Sigmoid colon (tissue), 6 donors: ENCODE measurements at regions not wholly inside any gene's neighbourhood (a gene's known extent, or its start where the extent isn't known, plus 50 kb on each side); places are given as distances from the start of the nearest gene placed in this dataset.
"Not testable (repeated sequence)": the region's sequence is repeated elsewhere in the genome, so short reads cannot be mapped to it uniquely, and the experiment has no call there.

ENCODE experiments used
- DNase-seq: peaks from one replicate; pipeline ENCODE4 v3.0.0-alpha.2; 2019
- H3K27ac ChIP-seq, 4 donors: fragments of 200-600 bp; sonication (generic); one replicate each; pipeline ENCODE4 v1.5.1; 2016 to 2019; ENCODE audit warnings: mild to moderate bottlenecking in 1 of 4
- H3K27me3 ChIP-seq, 3 donors: fragments of 200-600 bp; sonication (generic); one replicate each; pipeline ENCODE4 v1.5.1; 2019; ENCODE audit warnings: mild to moderate bottlenecking in 1 of 3
- H3K36me3 ChIP-seq, 4 donors: fragments of 200-600 bp; sonication (generic); one replicate each; pipeline ENCODE4 v1.5.1; 2016 to 2019
- H3K4me1 ChIP-seq, 4 donors: fragments of 200-600 bp; sonication (generic); one replicate each; pipeline ENCODE4 v1.5.1; 2017 to 2019
- H3K4me3 ChIP-seq, 4 donors: fragments of 200-600 bp; sonication (generic); one replicate each; pipeline ENCODE4 v1.5.1; 2017 to 2019; ENCODE audit warnings: mild to moderate bottlenecking in 2 of 4, moderate library complexity in 1 of 4
- H3K9me3 ChIP-seq, 4 donors: fragments of 200-600 bp in 3 of 4; sonication (generic) in 3 of 4; one replicate each; pipeline versions ENCODE4 v1.5.1 to v1.6.1; 2013 to 2019
- EP300 ChIP-seq, 4 donors: sonication (generic); formaldehyde crosslinking; IDR thresholded peaks; one replicate each; pipeline ENCODE4 v1.6.1; 2017; ENCODE audit warnings: antibody characterized with exemption in 4 of 4
- POLR2A ChIP-seq, 2 donors: fragments of 450-650 bp; IDR thresholded peaks; one replicate each; pipeline ENCODE4 v1.6.1; 2016; ENCODE audit warnings: antibody characterized with exemption in 2 of 2, mild to moderate bottlenecking in 2 of 2, moderate library complexity in 2 of 2
- POLR2AphosphoS5 ChIP-seq, 4 donors: sonication (generic); formaldehyde crosslinking; IDR thresholded peaks; one replicate each; pipeline ENCODE4 v1.6.1; 2017; ENCODE audit warnings: antibody characterized with exemption in 4 of 4
- WGBS, 2 donors: extraction: QIAGEN DNeasy Blood & Tissue Kit; methylation state at CpG; one replicate each; pipeline ENCODE4 v1.1.7; 2013; 5-methylcytosine and 5-hydroxymethylcytosine counted together
- intact Hi-C: fragments of 100-400 bp; cut with DNase I; formaldehyde crosslinking; loops from one replicate; pipeline ENCODE4 v1.15.1; 2023
- TF ChIP-seq, protein P1 (sequence below), 4 experiments: fragments of 450-650 bp in 3 of 4; fragments of 200-600 bp in 1 of 4; IDR thresholded peaks; one replicate each; pipeline ENCODE4 v1.5.1; 2016 to 2019; ENCODE audit warnings: antibody characterized with exemption in 4 of 4, mild to moderate bottlenecking in 3 of 4, moderate library complexity in 2 of 4
- donor health status: healthy with polysubstance abuse.
- donor health status: healthy.

DNA sequence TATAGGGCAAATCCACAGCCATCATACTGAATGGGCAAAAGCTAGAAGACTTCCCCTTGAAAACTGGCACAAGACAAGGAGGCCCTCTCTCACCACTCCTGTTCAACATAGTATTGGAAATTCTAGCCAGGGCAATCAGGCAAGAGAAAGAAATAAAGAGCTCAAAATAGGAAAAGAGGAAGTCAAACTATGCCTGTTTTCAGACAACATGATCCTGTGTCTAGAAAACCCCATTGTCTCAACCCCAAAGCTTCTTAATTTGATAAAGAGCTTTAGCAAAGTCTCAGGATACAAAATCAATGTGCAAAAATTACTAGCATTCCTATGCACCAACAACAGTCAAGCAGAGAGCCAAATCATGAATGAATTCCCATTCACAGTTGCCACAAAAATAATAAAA is 160.3 kb downstream of the CXXC4 start:
- Histone ChIP-seq H3K36me3 (no peaks in the 10 kb centered on the region), H3K9me3 (peaks cover 0 to 3% (median 0%) of the 10 kb centered on the region in 4 donors), H3K4me1 (no peaks in the 10 kb centered on the region), H3K27me3 (no peaks in the 10 kb centered on the region), H3K27ac (no peak overlapping the region), H3K4me3 (no peak overlapping the region)
- no peak for DNase-seq
- intact Hi-C loops: no loop called here
- TF ChIP-seq, protein P1, sequence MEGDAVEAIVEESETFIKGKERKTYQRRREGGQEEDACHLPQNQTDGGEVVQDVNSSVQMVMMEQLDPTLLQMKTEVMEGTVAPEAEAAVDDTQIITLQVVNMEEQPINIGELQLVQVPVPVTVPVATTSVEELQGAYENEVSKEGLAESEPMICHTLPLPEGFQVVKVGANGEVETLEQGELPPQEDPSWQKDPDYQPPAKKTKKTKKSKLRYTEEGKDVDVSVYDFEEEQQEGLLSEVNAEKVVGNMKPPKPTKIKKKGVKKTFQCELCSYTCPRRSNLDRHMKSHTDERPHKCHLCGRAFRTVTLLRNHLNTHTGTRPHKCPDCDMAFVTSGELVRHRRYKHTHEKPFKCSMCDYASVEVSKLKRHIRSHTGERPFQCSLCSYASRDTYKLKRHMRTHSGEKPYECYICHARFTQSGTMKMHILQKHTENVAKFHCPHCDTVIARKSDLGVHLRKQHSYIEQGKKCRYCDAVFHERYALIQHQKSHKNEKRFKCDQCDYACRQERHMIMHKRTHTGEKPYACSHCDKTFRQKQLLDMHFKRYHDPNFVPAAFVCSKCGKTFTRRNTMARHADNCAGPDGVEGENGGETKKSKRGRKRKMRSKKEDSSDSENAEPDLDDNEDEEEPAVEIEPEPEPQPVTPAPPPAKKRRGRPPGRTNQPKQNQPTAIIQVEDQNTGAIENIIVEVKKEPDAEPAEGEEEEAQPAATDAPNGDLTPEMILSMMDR (IDR thresholded peaks at IDR 0.05): no peak
- TF ChIP-seq POLR2AphosphoS5 (IDR thresholded peaks at IDR 0.05) (no peak), POLR2A (IDR thresholded peaks at IDR 0.05) (no peak), EP300 (IDR thresholded peaks at IDR 0.05) (no peak)

DNA sequence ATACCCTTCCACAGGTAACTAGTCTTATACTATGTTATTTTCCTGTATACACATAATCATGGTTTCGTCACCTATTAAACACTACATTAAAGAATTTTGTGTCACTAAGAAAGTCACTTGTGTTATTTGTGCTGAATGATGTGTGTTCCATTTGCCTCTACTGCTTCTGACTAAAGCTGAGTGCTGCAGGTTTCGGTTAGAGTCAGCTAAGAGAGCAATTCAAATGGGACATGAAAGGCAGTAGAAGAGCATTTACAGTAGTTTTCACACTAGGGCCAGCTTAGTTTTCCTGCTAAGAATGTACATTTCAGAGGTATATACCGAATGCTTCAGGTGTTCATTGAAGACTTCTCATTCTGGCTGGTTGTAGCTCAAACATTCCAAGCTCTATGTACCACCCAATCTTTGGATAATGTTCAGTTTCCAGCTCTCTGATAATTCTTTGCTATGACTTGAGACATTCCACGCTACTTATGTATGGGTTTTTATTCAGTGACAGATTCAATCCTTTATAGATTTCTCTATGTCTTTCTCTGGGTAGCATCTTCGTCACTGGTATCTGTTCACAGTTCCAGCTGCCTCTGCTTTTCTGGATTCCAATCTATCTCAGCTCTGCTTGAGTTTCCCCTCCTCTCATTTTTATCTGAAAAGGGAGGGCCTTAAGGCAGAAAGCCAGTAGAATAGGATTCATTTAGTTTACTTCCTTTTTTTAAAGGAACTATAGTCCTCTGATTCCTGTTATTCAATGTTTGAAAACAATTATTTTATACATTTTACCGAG is 164.4 kb downstream of the CXXC4 start:
- TF ChIP-seq EP300 (IDR thresholded peaks at IDR 0.05) (no peak), POLR2AphosphoS5 (IDR thresholded peaks at IDR 0.05) (no peak), POLR2A (IDR thresholded peaks at IDR 0.05) (no peak)
- TF ChIP-seq, protein P1 (IDR thresholded peaks at IDR 0.05): no peak
- 71 to 74% methylated on average over 6 of the region's 6 CpGs for WGBS, 2 donors
- Histone ChIP-seq H3K4me3 (no peak overlapping the region), H3K36me3 (no peaks in the 10 kb centered on the region), H3K9me3 (peaks cover 0 to 3% (median 0%) of the 10 kb centered on the region in 4 donors), H3K27ac (no peak overlapping the region), H3K27me3 (no peaks in the 10 kb centered on the region), H3K4me1 (no peaks in the 10 kb centered on the region)
- DNase-seq: no peak
- intact Hi-C loops: no loop called here

DNA sequence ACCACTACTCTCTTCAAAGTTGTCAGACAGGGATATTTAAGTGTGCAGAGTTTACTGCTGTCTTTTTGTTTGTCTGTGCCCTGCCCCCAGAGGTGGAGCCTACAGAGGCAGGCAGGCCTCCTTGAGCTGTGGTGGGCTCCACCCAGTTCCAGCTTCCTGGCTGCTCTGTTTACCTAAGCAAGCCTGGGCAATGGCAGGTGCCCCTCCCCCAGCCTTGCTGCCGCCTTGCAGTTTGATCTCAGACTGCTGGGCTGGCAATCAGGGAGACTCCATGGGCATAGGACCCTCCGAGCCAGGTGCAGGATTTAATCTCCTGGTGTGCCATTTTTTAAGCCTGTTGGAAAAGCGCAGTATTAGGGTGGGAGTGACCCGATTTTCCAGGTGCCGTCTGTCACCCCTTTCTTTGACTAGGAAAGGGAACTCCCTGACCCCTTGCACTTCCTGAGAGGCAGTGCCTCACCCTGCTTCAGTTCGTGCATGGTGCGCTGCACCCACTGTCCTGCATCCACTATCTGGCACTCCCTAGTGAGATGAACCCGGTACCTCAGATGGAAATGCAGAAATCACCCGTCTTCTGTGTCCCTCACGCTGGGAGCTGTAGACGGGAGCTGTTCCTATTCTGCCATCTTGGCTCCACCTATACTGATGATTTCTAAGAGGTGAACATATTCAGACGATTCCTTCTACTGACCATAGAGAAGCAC is 167.6 kb downstream of the CXXC4 start:
- H3K9me3 ChIP-seq, H3K4me1 ChIP-seq, H3K4me3 ChIP-seq, intact Hi-C loops, H3K27ac ChIP-seq, H3K27me3 ChIP-seq, DNase-seq, H3K36me3 ChIP-seq: not testable (repeated sequence)
- WGBS, 2 donors: 81 to 89% methylated on average over 12 of the region's 12 CpGs

DNA sequence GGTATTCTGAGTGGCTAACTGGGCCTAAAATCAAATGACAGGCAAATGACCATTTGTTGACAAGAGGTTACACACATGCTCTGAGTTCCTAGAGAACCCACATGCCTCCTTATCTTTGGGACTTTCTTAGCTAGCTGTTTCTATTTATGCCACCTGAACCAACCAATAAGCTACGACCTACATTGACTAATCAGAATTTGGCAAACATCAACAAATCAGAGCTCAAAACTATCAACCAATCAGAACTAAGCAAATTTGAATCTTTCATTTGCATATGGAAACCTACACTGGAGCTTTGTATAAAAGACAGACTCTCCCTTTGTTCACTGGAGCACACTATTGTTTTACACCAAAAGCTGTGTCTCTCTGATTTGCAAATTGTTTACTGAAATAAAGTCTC is 192.0 kb downstream of the CXXC4 start:
- DNase-seq: no peak
- Histone ChIP-seq H3K4me3 (no peak overlapping the region), H3K4me1 (no peaks in the 10 kb centered on the region), H3K36me3 (no peaks in the 10 kb centered on the region), H3K27me3 (no peaks in the 10 kb centered on the region), H3K9me3 (no peaks in the 10 kb centered on the region), H3K27ac (no peak overlapping the region)
- intact Hi-C loops: no loop called here
- TF ChIP-seq EP300 (IDR thresholded peaks at IDR 0.05): no peak
- TF ChIP-seq POLR2AphosphoS5 (IDR thresholded peaks at IDR 0.05): no peak
- TF ChIP-seq POLR2A (IDR thresholded peaks at IDR 0.05): no peak
- TF ChIP-seq, protein P1 (IDR thresholded peaks at IDR 0.05): no peak
- WGBS, 2 donors: 70 to 78% methylated on average over 1 of the region's 1 CpG

DNA sequence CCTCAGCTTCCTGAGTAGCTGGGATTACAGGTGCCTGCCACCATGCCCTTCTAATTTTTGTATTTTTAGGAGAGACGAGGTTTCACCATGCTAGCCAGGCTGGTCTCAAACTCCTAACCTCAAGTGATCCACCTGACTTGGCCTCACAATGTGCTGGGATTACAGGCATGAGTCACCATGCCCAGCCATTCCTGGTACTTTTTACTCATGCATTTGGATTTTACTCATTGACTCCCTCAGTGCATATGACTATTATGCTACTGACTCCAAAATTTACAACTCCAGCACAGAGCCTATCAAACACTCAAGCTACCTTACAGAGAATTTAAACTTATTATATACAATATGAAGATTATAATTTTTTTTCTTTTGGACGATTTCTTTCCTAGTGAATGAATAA is 199.9 kb downstream of the CXXC4 start:
- Histone ChIP-seq H3K4me3 (no peak overlapping the region), H3K27me3 (no peaks in the 10 kb centered on the region), H3K27ac (no peak overlapping the region), H3K4me1 (no peaks in the 10 kb centered on the region), H3K36me3 (no peaks in the 10 kb centered on the region), H3K9me3 (no peaks in the 10 kb centered on the region)
- no peak for DNase-seq
- WGBS, 2 donors: 57 to 84% methylated on average over 2 of the region's 2 CpGs
- TF ChIP-seq POLR2A (IDR thresholded peaks at IDR 0.05) (no peak), EP300 (IDR thresholded peaks at IDR 0.05) (no peak), POLR2AphosphoS5 (IDR thresholded peaks at IDR 0.05) (no peak)
- TF ChIP-seq, protein P1 (IDR thresholded peaks at IDR 0.05): no peak
- intact Hi-C loops: no loop called here
